GM18517 (cell line): ENCODE measurements at regions not wholly inside any gene's neighbourhood (a gene's known extent, or its start where the extent isn't known, plus 50 kb on each side); places are given as distances from the start of the nearest gene placed in this dataset.

Experiments
- ATAC-seq: cut with Tn5 transposase; IDR thresholded peaks from one replicate; pipeline ENCODE4 v1.9.1; 2021; ENCODE audit warnings: mild to moderate bottlenecking, moderate library complexity; ENCODE audit not compliant: unreplicated experiment

GRCh38 chr2:37425408-37425807, 81.0 kb downstream of the QPCT start:
- ATAC-seq, result no peak

GRCh38 chr2:37427241-37427640, 82.8 kb downstream of the QPCT start:
- ATAC-seq, result no peak

GRCh38 chr2:37436323-37436722, 91.9 kb downstream of the QPCT start:
- no peak for ATAC-seq

GRCh38 chr2:37439131-37439642, 94.8 kb downstream of the QPCT start:
- ATAC-seq, result no peak

- ATAC-seq, result no peak
Observed at GRCh38 chr2:37441055-37441454, 96.6 kb downstream of the QPCT start.

GRCh38 chr2:37443082-37443481, 98.7 kb downstream of the QPCT start:
- no peak for ATAC-seq

GRCh38 chr2:37447446-37447845, 103.0 kb downstream of the QPCT start:
- no peak for ATAC-seq

- ATAC-seq, result no peak
Observed at GRCh38 chr2:37448342-37449120, 104.1 kb downstream of the QPCT start.

GRCh38 chr2:37449761-37450296, 105.4 kb downstream of the QPCT start:
- no peak for ATAC-seq

- no peak for ATAC-seq
Observed at GRCh38 chr2:37453027-37453426, 108.6 kb downstream of the QPCT start.

GRCh38 chr2:37454851-37455762, 110.7 kb downstream of the QPCT start:
- no peak for ATAC-seq

GRCh38 chr2:37456479-37456878, 112.0 kb downstream of the QPCT start:
- ATAC-seq, result no peak

- ATAC-seq, result no peak
Observed at GRCh38 chr2:37457401-37457901, 113.0 kb downstream of the QPCT start.

- ATAC-seq, result no peak
Observed at GRCh38 chr2:37458133-37458532, 113.7 kb downstream of the QPCT start.

GRCh38 chr2:37459095-37459981, 114.9 kb downstream of the QPCT start:
- no peak for ATAC-seq

GRCh38 chr2:37460896-37461229, 116.4 kb downstream of the QPCT start:
- no peak for ATAC-seq

GRCh38 chr2:37464067-37464466, 119.6 kb downstream of the QPCT start:
- ATAC-seq, result no peak

- no peak for ATAC-seq
Observed at GRCh38 chr2:37466533-37467222, 122.2 kb downstream of the QPCT start.

GRCh38 chr2:37468170-37468569, 123.7 kb downstream of the QPCT start:
- ATAC-seq, result no peak

- no peak for ATAC-seq
Observed at GRCh38 chr2:37469126-37469525, 124.7 kb downstream of the QPCT start.
